ENCODE measurements at regions not wholly inside any gene's neighbourhood (a gene's known extent, or its start where the extent isn't known, plus 50 kb on each side); places are given as distances from the start of the nearest gene placed in this dataset.
"Not testable (repeated sequence)": the region's sequence is repeated elsewhere in the genome, so short reads cannot be mapped to it uniquely, and the experiment has no call there.

GRCh38 chrX:131595120-131595519 lies 51.2 kb downstream of the OR13H1 start:
- intact Hi-C loops (cut with micrococcal nuclease): no loop called here

DNA sequence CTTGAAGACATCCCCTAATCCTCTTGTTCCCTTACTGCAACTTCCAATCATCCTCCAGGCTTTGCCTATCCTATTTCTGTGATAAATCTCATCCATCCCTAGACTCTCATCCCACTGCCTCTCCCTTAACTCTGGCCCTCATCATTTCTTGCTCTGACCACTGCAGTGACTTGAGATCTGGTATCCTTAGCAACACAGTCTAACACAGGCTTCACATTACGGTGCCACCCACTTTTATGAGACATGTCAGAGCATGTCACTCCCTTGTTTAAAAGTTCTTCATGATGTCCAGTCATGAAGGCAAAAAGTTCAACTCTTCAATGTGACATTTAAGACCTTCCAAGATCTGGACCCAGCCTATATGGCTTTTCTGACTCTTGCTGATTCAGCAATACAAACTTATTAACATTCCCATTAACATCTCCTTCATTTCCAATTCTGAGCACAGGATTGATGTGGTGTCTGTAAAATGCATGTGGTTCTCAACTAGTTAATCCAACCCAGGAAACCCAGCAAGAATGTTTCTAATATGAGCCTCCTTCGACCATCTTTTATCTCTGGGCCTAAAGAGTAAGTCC lies 64.0 kb downstream of the OR13H1 start:
- intact Hi-C loops (cut with micrococcal nuclease): no loop called here

DNA sequence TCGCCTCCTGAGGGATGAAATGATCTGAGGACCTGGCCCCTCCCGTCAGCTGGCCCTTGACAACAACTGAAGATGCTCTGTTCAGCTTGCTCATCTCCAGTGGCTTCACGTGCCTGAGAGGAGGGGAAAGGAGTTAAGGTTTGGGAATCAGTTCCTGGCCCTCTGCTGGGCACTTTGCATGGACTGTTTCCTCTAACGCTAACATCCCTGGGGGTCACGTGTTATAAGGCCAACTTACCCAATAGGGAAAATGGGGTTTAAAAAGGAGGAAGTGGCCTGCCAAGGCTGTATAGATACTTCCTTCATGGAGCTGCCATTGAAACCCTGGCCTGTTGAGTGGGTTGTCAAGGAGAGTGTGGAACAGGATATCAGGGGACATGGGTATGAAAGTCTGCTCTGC lies 65.6 kb downstream of the OR13H1 start:
- intact Hi-C loops (cut with micrococcal nuclease): no loop called here

- intact Hi-C loops (cut with micrococcal nuclease): no loop called here
Measured at GRCh38 chrX:131613260-131613659, 69.4 kb downstream of the OR13H1 start.

DNA sequence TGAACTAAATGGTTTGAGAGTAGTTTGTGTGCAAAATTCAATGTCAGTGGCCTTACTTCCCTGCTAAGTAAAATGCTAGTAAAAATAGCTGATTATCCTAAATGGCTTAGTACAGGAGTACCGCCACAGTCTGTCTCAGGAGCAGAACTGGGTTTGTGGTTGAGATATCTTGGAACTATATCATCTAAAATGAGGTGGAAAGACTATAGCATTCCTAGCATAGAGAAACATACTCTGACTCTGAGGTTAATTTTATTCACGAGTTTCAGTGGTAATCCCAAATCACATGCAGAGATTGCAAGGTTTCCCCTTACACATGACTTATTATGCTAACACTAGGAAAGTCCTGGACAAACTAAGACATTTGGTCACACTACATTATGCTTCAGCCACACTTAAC lies 70.4 kb downstream of the OR13H1 start:
- intact Hi-C loops (cut with micrococcal nuclease): no loop called here

- intact Hi-C loops (cut with micrococcal nuclease): no loop called here
Measured at GRCh38 chrX:131617182-131617581, 73.3 kb downstream of the OR13H1 start.

GRCh38 chrX:131621650-131622049 lies 77.8 kb downstream of the OR13H1 start:
- intact Hi-C loops (cut with micrococcal nuclease): no loop called here

GRCh38 chrX:131626681-131627296 lies 82.9 kb downstream of the OR13H1 start:
- intact Hi-C loops (cut with micrococcal nuclease): no loop called here

DNA sequence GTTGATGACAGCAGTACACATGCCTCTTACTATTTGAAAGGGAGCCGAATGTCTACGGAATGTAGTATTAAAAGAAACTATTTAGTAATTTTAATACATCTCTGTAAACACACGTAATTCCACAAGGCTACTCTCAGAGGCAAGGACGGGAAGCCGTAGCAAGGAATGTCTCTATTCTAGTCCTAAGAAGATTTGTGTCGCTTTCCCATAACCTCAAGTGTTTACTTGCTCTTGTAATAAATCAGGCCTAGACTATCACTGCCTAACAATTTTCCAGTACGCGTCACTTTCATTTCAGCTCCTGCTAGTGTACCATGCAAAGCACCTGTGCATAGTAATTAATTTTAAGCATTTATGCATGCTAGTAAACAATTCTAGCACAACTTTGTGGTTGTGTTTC lies 86.7 kb downstream of the OR13H1 start:
- intact Hi-C loops (cut with micrococcal nuclease): no loop called here

GRCh38 chrX:131633285-131633917 lies 89.5 kb downstream of the OR13H1 start:
- intact Hi-C loops (cut with micrococcal nuclease): loop anchor here (2.0 kb wide), 1 partner anchor 639 kb away; no protein-coding TSS in a partner anchor

DNA sequence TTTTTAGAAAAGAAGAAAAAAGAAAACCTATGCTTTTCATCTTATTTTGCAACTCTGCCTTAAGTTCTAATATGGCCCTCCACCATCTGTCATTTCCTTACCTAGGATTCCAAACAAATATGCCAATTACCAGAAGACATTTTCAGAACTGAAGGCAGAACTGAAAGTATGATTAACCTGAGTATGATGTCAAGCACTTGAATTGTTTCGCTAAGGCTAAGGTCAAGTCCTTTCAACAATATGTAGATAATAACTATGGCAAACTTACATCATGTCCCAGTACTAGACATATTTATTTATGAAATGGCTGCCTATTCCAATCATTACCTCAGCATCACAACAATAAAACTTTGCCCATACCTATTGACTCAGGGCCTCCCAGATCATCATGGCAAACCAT lies 91.0 kb downstream of the OR13H1 start:
- intact Hi-C loops (cut with micrococcal nuclease): no loop called here

- intact Hi-C loops (cut with micrococcal nuclease): no loop called here
Measured at GRCh38 chrX:131646106-131646505, 102.2 kb downstream of the OR13H1 start.

GRCh38 chrX:131649741-131650140 lies 105.9 kb downstream of the OR13H1 start:
- intact Hi-C loops (cut with micrococcal nuclease): no loop called here

DNA sequence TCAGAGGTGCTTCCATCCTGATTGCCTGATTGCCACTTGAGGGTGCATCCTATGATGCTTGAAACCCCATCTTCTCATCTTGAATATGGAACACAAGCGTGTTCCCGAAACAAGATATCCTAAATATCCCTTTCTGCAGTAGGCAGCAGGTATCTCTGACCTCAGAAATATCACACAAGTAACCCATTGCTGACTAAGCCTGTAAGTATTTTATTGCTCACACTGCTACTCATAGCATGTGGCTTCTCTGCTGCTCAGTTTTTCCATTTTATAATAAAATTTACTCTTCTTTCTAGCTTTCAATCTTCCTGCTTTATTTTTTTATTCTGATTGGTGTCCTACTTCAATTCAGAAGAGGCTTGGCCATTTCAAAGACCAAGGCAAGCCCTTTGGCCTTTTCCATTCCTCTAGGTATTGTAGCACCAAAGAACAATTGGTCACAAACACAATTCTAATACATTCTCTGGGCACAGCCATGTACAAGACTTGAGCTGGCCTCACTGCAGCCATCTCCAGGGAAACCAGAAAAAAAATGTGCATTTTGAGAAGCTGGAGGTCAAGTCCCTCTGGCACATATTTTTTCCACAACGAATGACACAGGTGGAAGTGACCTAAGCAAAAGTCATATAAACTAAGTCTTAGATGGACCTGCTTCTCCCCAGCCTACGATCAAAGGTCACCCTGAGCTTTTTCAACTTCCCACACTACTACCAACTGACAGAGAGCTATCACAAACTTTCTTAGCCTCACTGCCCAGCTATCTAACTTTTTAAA lies 107.0 kb downstream of the OR13H1 start:
- intact Hi-C loops (cut with micrococcal nuclease): no loop called here

GRCh38 chrX:131663726-131664125 lies 119.9 kb downstream of the OR13H1 start:
- intact Hi-C loops (cut with micrococcal nuclease): not testable (repeated sequence)

DNA sequence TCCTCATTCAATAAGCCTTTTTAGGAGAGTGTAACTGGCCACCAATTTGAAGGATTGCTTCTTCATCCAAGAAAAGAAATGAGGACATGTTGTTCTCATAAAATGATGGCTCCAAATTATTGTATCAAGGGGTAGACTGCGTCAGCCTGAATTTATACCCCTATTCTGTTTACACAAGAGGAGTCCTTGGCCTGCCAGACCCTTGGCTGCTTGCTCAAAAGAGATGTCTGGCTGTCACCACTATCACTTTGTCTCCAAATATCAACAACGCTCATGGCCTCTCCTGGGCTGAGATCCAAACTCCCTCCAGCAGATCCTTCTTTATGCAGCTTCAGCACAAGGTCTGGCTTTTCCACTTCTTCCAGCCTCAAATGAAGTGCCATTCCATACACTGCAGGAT lies 127.9 kb downstream of the OR13H1 start:
- intact Hi-C loops (cut with micrococcal nuclease): no loop called here

- intact Hi-C loops (cut with micrococcal nuclease): loop anchor here (5.0 kb wide), 1 partner anchor 698 kb away; no protein-coding TSS in a partner anchor
Measured at GRCh38 chrX:131675596-131676194, 131.8 kb downstream of the OR13H1 start.

DNA sequence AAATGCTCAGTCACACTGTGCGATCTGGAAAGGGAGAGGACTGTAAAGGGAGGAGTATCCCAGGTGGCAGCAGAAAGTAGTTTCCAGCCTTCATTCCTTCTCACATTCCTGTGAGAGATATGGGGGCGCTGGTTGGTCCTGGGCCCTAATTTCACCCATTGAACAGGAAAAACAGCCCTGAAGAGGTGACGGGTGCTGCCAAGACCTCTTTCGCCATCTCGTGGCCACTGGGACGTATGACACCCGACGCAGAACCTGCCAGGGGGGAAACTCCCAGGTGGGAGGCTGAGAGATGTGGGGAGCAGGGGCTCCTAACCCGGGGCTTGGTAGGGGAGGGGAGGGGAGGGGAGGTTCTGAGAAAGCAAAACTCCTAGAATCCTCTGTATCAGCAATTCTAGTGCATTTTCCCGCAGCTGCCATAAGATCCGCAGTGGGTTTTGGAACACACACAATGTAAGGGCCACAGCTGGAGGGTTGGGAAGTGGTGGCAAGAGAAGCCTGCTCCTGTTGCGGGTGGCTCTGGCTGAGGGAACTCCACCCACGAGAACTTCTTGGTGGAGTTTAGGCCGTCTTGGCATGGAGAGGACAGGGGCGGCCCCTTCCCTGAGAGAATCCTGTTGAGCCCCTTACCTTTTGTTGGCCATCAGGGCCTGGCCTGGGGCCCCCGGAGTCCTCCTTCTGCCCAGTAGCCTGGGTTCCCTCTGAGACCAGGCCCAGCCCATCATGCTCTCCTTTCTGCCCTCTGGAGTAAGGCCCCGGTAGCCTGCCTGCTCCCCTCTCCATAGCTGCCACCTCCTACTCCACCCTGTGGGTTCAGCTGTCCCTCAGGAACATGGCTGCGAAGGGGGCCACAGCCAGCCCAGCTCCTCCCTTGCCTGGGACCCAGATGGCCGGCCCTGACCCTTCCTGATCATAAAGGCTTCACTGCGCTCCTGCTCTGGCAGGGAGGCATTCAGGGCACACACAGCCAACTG lies 134.1 kb downstream of the OR13H1 start:
- intact Hi-C loops (cut with micrococcal nuclease): loop anchor here (5.0 kb wide), 1 partner anchor 701 kb away; no protein-coding TSS in a partner anchor

DNA sequence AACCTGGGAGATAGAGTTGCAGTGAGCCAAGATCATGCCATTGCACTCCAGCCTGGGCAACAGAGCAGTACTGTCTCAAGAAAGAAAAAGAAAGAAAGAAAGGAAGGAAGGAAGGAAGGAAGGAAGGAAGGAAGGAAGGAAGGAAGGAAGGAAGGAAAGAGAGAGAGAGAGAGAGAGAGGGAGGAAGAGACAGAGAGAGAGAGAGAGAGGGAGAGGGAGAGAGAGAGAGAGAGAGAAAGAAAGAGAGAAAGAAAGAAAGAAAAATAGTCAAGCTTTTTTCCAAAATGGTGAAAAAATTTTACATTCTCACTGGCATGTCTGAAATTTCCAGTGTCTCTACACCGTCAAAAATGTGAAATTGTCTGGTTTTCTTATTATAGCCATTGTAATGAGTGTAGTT lies 138.9 kb downstream of the OR13H1 start:
- intact Hi-C loops (cut with micrococcal nuclease): not testable (repeated sequence)

DNA sequence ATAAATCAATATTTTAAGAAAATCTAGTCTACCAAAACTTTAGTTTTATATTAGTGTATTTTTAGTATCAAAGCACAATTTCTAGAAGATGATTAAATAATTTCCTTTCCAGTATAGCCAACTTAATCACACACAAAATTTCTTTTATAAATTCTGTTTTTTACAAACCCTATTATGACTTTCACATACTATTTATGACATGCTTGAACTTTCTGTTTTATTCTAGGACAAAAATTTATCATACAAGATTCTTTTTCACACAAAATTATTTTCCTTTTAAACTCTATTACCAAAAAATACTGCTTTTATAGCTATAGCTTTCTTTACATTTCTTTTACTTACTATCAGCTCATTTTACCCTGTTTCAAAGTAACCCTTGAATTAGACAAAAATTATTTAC lies 149.5 kb downstream of the OR13H1 start:
- intact Hi-C loops (cut with micrococcal nuclease): no loop called here
